ENCODE measurements at regions not wholly inside any gene's neighbourhood (a gene's known extent, or its start where the extent isn't known, plus 50 kb on each side); places are given as distances from the start of the nearest gene placed in this dataset.
A peak's percentile ranks its signal among the peaks of the same experiment; 100 is the strongest.

DNA sequence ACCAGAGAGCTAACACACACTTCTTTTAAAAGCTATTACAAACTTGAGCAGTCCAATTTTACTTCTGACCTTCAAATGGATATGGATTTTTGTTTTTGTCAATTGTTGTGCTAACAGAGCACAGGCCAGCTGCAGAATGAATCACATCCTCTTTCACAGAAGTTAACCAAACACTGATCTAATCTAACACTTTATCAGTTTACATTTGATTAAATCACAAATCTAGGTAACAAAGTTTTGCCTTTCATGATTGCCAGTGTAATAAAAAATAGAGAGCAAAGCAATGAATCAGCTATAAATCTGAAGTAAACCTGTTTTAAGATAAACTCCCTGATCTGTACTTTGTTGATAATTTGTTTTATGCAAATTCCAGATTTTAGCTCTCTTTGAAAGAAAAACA lies 273.1 kb upstream of the RGS6 start:
- no TSS peak for BruUV-seq (replicated peaks)
- no peaks in the 10 kb centered on the region for H4K20me1 ChIP-seq (ENCODE audit: insufficient read depth, low read length)
- ChIA-PET CTCF (ENCODE audit: unreplicated experiment) (no interaction called here), POLR2A (interaction anchor here (0.5 to 1.8 kb wide), 5 partner anchors 10 to 964 kb away, joined by 3 to 10 read pairs (median 3); no protein-coding TSS in a partner anchor)
- H3K4me2 ChIP-seq (ENCODE audit: low read length): no peak overlapping the region
- H3K27ac ChIP-seq (ENCODE audit: low read depth, low read length, poor library complexity, severe bottlenecking): no peak overlapping the region
- no peaks in the 10 kb centered on the region for H3K9me2 ChIP-seq (ENCODE audit: insufficient read depth, low read length)
- H3K4me3 ChIP-seq (ENCODE audit: low read depth, low read length, poor library complexity, severe bottlenecking): no peak overlapping the region
- TF ChIP-seq EZH2phosphoT487 (IDR thresholded peaks at IDR 0.05; ENCODE audit: borderline replicate concordance, low read depth, low read length) (no peak), CTCF (conservative IDR thresholded peaks at IDR 0.05; ENCODE audit: low read length) (no peak)
- DNase-seq (ENCODE audit: low spot score): peak; percentile 26
- no peak overlapping the region for H2AFZ ChIP-seq (ENCODE audit: low read length)
- peaks cover 45% of the 10 kb centered on the region for H3K36me3 ChIP-seq (ENCODE audit: insufficient read depth, low read length)
- no peaks in the 10 kb centered on the region for H3K9me3 ChIP-seq (ENCODE audit: low read length)
- no peaks in the 10 kb centered on the region for H3K79me2 ChIP-seq (ENCODE audit: insufficient read depth, low read depth, low read length)
- intact Hi-C loops (cut with micrococcal nuclease; ENCODE audit: unreplicated experiment): no loop called here
- peaks cover 14% of the 10 kb centered on the region for H3K4me1 ChIP-seq (ENCODE audit: insufficient read depth, low read length, poor library complexity, severe bottlenecking)

- intact Hi-C loops (cut with micrococcal nuclease; ENCODE audit: unreplicated experiment): no loop called here
- no peaks in the 10 kb centered on the region for H4K20me1 ChIP-seq (ENCODE audit: insufficient read depth, low read length)
- H2AFZ ChIP-seq (ENCODE audit: low read length): no peak overlapping the region
- H3K4me1 ChIP-seq (ENCODE audit: insufficient read depth, low read length, poor library complexity, severe bottlenecking): peaks cover 14% of the 10 kb centered on the region
- H3K36me3 ChIP-seq (ENCODE audit: insufficient read depth, low read length): peaks cover 40% of the 10 kb centered on the region
- H3K4me2 ChIP-seq (ENCODE audit: low read length): no peak overlapping the region
- no peak overlapping the region for H3K4me3 ChIP-seq (ENCODE audit: low read depth, low read length, poor library complexity, severe bottlenecking)
- no peaks in the 10 kb centered on the region for H3K79me2 ChIP-seq (ENCODE audit: insufficient read depth, low read depth, low read length)
- CTCF ChIA-PET (ENCODE audit: unreplicated experiment): no interaction called here
- no peak overlapping the region for H3K27ac ChIP-seq (ENCODE audit: low read depth, low read length, poor library complexity, severe bottlenecking)
- no peak for DNase-seq (ENCODE audit: low spot score)
- H3K9me3 ChIP-seq (ENCODE audit: low read length): no peaks in the 10 kb centered on the region
- TF ChIP-seq EZH2phosphoT487 (IDR thresholded peaks at IDR 0.05; ENCODE audit: borderline replicate concordance, low read depth, low read length): no peak
- TF ChIP-seq CTCF (conservative IDR thresholded peaks at IDR 0.05; ENCODE audit: low read length): no peak
- POLR2A ChIA-PET: interaction anchor here (0.7 kb wide), 1 partner anchor 31 kb away, joined by 3 read pairs; no protein-coding TSS in a partner anchor
- no peaks in the 10 kb centered on the region for H3K9me2 ChIP-seq (ENCODE audit: insufficient read depth, low read length)
- no TSS peak for BruUV-seq (replicated peaks)
Measured at GRCh38 chr14:71661441-71661840, 270.8 kb upstream of the RGS6 start.

- TF ChIP-seq EZH2phosphoT487 (IDR thresholded peaks at IDR 0.05; ENCODE audit: borderline replicate concordance, low read depth, low read length) (no peak), CTCF (conservative IDR thresholded peaks at IDR 0.05; ENCODE audit: low read length) (no peak)
- H3K4me2 ChIP-seq (ENCODE audit: low read length): no peak overlapping the region
- CTCF ChIA-PET (ENCODE audit: unreplicated experiment): no interaction called here
Measured at GRCh38 chr14:71662291-71662790, 269.9 kb upstream of the RGS6 start.

More at GRCh38 chr14:71662291-71662790, 269.9 kb upstream of the RGS6 start:
- H3K4me1 ChIP-seq (ENCODE audit: insufficient read depth, low read length, poor library complexity, severe bottlenecking): peaks cover 14% of the 10 kb centered on the region
- no peak for DNase-seq (ENCODE audit: low spot score)
- H4K20me1 ChIP-seq (ENCODE audit: insufficient read depth, low read length): no peaks in the 10 kb centered on the region
- no peaks in the 10 kb centered on the region for H3K9me2 ChIP-seq (ENCODE audit: insufficient read depth, low read length)
- H3K9me3 ChIP-seq (ENCODE audit: low read length): no peaks in the 10 kb centered on the region
- H3K27ac ChIP-seq (ENCODE audit: low read depth, low read length, poor library complexity, severe bottlenecking): no peak overlapping the region
- H3K79me2 ChIP-seq (ENCODE audit: insufficient read depth, low read depth, low read length): no peaks in the 10 kb centered on the region
- BruUV-seq (replicated peaks): no TSS peak
- POLR2A ChIA-PET: no interaction called here
- H3K4me3 ChIP-seq (ENCODE audit: low read depth, low read length, poor library complexity, severe bottlenecking): no peak overlapping the region
- H3K36me3 ChIP-seq (ENCODE audit: insufficient read depth, low read length): peaks cover 40% of the 10 kb centered on the region
- no peak overlapping the region for H2AFZ ChIP-seq (ENCODE audit: low read length)
- intact Hi-C loops (cut with micrococcal nuclease; ENCODE audit: unreplicated experiment): no loop called here
